GM18505 (cell line): ENCODE measurements at regions not wholly inside any gene's neighbourhood (a gene's known extent, or its start where the extent isn't known, plus 50 kb on each side); places are given as distances from the start of the nearest gene placed in this dataset.

Source experiments
- ATAC-seq: cut with Tn5 transposase; IDR thresholded peaks from one replicate; pipeline ENCODE4 v1.9.1; 2021; ENCODE audit not compliant: unreplicated experiment
- POLR2A ChIP-seq: IDR thresholded peaks from 4 replicates; pipeline ENCODE4 v1.6.1; 2011; ENCODE audit warnings: borderline replicate concordance; ENCODE audit not compliant: insufficient read depth, insufficient read length; ENCODE audit errors: extremely low read depth

GRCh38 chr13:90385781-90386489 is 961.6 kb upstream of the MIR17HG start:
- no peak for ATAC-seq

DNA sequence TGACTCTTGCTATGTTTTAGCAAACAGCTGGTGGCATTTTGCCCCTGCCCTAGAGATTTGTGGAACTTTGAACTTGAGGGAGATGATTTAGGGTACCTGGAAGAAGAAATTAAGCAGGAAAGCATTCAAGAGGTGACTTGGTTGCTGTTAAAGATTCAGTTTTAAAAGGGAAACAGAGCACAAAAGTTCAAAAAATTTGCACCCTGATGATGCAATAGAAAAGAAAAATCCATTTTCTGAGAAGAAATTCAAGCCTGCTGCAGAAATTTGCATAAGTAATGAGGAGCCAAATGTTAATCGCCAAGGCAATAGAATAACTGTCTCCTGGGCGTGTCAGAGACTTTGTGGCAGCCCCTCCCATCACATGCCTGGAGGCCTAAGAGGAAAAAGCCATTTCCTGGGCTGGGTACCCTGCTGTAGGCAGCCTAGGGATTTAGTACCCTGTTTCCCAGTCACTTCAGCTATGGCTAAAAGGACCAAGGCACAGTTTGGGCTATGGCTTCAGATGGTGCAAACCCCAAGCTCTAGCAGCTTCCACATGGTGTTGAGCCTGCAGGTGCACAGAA is 958.5 kb upstream of the MIR17HG start:
- TF ChIP-seq POLR2A, result no peak
- no peak for ATAC-seq

More at GRCh38 chr13:90385781-90386489, 961.6 kb upstream of the MIR17HG start:
- TF ChIP-seq POLR2A, result no peak

GRCh38 chr13:90389537-90389936 is 958.0 kb upstream of the MIR17HG start:
- ATAC-seq, result no peak
- TF ChIP-seq POLR2A, result no peak

- no peak for TF ChIP-seq POLR2A
- ATAC-seq, result no peak
Measured at GRCh38 chr13:90393408-90393807, 954.1 kb upstream of the MIR17HG start.

DNA sequence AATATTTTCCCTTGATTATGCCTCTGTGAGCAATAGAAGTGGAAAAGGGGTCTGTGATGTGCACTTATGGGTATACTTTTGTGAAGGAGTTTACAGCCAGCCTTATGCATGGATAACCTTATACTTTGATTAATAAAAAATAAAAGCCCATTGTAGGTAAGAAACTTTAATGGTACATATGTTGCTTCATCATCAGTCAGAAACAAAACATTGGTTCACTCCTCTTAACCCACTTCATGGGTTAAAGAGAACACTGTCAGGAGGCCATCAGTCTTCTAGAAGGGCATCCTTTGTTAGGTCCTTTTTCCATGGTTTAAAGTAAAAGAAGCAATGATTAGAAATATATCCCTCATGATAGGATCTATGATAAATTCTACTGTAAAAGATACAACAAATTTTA is 952.1 kb upstream of the MIR17HG start:
- ATAC-seq, result no peak
- no peak for TF ChIP-seq POLR2A

DNA sequence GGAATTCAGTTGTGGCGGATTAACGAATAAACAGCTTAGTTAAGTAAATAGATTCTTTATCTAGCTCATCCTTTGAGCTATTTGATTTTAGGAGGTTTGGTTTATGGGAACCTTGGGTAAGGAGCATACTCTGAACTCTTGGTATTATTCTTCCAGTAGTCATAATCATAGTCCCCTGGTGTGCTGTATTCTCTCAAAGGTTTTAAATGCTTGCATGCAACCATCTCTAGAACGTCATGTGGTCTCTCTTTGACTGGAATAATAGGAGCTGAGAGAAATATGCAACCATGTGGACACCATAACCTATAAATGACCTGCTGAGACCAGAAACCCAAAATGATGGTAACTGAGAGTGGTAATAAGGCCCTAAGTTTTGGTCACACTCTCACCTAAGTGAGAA is 951.6 kb upstream of the MIR17HG start:
- ATAC-seq, result no peak
- TF ChIP-seq POLR2A, result no peak

DNA sequence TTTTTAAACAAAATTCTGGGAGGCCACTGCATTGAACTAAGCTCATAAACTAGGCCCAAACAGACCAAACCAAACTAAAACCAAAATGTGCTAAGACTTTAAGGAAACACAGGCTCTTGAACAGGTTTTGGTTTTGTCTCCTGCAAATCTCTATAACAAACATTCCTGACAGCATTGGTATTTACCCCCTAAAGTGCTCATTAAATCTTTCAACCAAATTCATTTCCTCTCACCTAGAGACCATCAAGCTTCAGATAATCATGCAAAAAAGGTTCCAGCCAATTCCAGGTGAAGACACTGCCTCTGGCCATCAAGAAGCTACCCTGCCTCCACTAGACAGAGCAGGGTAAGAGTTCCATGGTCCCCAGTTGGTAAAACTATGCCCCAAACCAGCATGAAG is 951.2 kb upstream of the MIR17HG start:
- no peak for TF ChIP-seq POLR2A
- no peak for ATAC-seq

DNA sequence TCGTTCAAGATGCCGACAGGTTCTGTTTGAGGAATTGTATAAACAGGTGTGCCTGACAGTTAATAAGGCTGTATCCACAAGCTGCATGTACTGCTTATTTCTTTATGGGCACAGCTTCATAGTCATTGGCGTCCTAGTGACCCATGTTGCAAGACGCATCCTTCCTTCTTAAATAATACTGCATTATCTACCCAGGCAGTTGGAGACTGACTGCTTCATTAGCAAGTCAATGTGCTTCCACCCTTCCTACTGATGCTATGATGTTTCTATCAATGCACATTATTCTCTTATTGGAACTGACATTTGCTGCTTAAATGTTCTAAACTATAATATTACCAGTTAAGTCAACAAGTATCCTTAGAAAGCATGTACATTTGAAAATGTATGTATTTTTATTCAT is 950.0 kb upstream of the MIR17HG start:
- no peak for ATAC-seq
- TF ChIP-seq POLR2A, result no peak

DNA sequence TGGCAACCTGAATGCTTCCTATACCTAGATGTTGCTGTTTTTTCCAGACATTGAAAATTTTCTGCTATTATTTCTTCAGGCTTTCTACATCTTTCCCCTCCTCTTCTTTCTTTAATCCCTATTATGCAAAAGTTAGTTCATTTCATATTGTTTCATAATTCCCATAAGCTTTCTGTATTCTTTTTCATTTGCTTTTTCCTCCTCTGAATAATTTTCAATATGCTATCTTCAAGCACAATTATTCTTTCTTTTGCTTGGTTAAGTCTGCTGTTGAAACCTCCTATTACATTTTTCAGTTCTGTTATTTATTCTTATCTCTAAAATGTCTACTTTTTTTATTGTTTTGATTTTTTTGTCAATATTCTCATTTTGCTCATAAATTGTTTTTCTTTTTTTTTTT is 947.1 kb upstream of the MIR17HG start:
- no peak for TF ChIP-seq POLR2A
- ATAC-seq, result no peak

GRCh38 chr13:90401150-90401549 is 946.3 kb upstream of the MIR17HG start:
- TF ChIP-seq POLR2A, result no peak
- no peak for ATAC-seq

DNA sequence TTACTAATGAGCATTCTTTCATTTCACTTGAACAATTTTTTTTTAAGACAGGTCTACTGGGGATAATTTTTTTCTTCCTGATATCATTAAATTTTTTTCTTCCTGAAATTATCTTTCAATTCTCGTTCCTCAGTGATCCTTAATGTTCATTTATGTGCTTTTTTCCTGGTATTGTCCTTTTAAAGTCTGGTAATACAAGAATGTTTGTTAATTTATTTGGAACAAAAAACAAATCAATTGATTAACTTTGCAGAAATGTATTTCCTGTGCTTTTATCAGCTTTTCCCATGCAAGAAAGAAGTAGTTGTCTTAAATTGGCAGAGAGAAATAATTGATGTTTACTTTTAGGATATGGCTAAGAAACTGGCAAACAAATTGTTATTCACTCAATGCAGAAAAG is 945.4 kb upstream of the MIR17HG start:
- ATAC-seq, result no peak
- no peak for TF ChIP-seq POLR2A

GRCh38 chr13:90402613-90403012 is 944.9 kb upstream of the MIR17HG start:
- ATAC-seq, result no peak

DNA sequence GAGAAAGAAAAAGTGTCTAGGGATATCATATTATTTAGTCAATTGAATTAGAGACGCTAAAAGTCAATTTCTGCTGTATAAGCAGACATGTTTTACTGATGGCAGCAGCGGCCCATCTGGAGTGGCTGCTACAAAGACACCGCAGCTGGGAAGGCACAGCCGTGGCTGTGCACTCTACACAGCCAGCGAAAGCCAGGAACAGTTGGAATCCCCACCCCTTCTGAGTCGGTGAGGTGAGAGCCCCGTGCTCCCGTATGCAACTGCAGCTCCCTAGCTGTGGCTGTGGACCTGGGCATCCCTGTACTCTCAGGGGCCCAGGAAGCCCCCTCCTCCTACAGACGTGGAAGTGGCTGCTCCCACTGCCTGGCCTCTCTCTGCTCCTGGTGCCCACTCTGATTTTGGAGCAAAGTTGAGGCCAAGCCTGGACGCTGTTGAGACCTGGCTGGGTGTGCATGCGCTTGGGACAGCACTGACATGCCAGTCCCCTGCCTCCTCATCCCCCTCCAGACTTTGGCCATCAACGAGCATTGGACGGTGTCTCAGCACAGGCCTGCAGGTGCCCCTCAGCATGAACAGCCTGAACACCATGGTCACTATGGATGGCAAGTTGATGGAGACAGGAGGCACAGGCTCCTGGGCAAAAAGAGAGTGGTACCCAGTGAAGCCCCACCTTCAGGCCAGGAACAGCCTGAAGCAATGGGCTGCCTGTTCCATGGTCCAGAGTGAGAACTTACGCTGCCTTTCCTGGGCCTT is 944.0 kb upstream of the MIR17HG start:
- ATAC-seq, result no peak

More at GRCh38 chr13:90402613-90403012, 944.9 kb upstream of the MIR17HG start:
- no peak for TF ChIP-seq POLR2A

GRCh38 chr13:90405301-90405700 is 942.2 kb upstream of the MIR17HG start:
- no peak for TF ChIP-seq POLR2A
- ATAC-seq, result no peak

More for the DNA sequence above, 944.0 kb upstream of the MIR17HG start:
- TF ChIP-seq POLR2A, result no peak
